ENCODE measurements at regions not wholly inside any gene's neighbourhood (a gene's known extent, or its start where the extent isn't known, plus 50 kb on each side); places are given as distances from the start of the nearest gene placed in this dataset.

GRCh38 chr16:54362591-54363206 is 76.1 kb upstream of the IRX3 start:
- DNase-seq (ENCODE audit: low spot score), result no peak

GRCh38 chr16:54361246-54361645 is 74.7 kb upstream of the IRX3 start:
- no peak for DNase-seq (ENCODE audit: low spot score)

- DNase-seq (ENCODE audit: low spot score), result no peak
Observed at GRCh38 chr16:54360681-54361080, 74.1 kb upstream of the IRX3 start.

GRCh38 chr16:54359555-54359954 is 73.0 kb upstream of the IRX3 start:
- no peak for DNase-seq (ENCODE audit: low spot score)

GRCh38 chr16:54359081-54359480 is 72.5 kb upstream of the IRX3 start:
- DNase-seq (ENCODE audit: low spot score), result no peak

GRCh38 chr16:54356391-54356790 is 69.8 kb upstream of the IRX3 start:
- DNase-seq (ENCODE audit: low spot score), result no peak

GRCh38 chr16:54355251-54355650 is 68.7 kb upstream of the IRX3 start:
- peak; percentile 53 for DNase-seq (ENCODE audit: low spot score)

- DNase-seq (ENCODE audit: low spot score), result no peak
Observed at GRCh38 chr16:54353097-54353496, 66.5 kb upstream of the IRX3 start.

GRCh38 chr16:54351171-54351570 is 64.6 kb upstream of the IRX3 start:
- DNase-seq (ENCODE audit: low spot score), result peak; percentile 52

GRCh38 chr16:54347961-54348360 is 61.4 kb upstream of the IRX3 start:
- DNase-seq (ENCODE audit: low spot score), result peak; percentile 73

GRCh38 chr16:54346041-54346440 is 59.5 kb upstream of the IRX3 start:
- no peak for DNase-seq (ENCODE audit: low spot score)

- peak; percentile 26 for DNase-seq (ENCODE audit: low spot score)
Observed at GRCh38 chr16:54344646-54345630, 58.4 kb upstream of the IRX3 start.

GRCh38 chr16:54342966-54343365 is 56.4 kb upstream of the IRX3 start:
- DNase-seq (ENCODE audit: low spot score), result peak; percentile 37

GRCh38 chr16:54341892-54342776 is 55.5 kb upstream of the IRX3 start:
- DNase-seq (ENCODE audit: low spot score), result no peak

- no peak for DNase-seq (ENCODE audit: low spot score)
Observed at GRCh38 chr16:54340531-54340930, 53.9 kb upstream of the IRX3 start.

- DNase-seq (ENCODE audit: low spot score), result no peak
Observed at GRCh38 chr16:54336631-54337204, 50.1 kb upstream of the IRX3 start.

Measured in kidney tubule cell (primary cell).